T-helper 2 cell (primary cell): ENCODE measurements at regions not wholly inside any gene's neighbourhood (a gene's known extent, or its start where the extent isn't known, plus 50 kb on each side); places are given as distances from the start of the nearest gene placed in this dataset.

Experiments used
- DNase-seq, 5 experiments: peaks; one replicate each; pipeline versions ENCODE4 v3.0.0 to v3.0.0-alpha.2; 2012 to 2022

DNA sequence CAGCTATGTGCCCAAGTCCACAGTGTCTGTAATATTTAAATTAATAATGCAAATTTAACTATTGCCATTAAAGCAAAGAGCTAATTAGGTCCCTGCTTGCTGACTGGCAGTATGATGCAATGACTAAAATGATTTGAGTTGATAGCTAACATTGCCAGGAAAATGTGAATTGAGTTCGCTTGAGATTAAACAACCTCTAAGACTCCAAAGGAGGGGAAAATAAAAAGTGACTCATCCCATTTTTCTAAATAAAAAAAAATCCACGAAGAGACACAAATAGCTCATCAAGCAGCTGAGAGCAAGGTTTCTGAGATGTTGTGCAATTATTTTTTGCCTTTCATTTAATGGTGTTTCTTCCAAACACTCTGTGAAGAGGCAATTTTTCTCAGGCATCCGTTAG lies 413.0 kb downstream of the MTX2 start:
- no peak for DNase-seq

DNA sequence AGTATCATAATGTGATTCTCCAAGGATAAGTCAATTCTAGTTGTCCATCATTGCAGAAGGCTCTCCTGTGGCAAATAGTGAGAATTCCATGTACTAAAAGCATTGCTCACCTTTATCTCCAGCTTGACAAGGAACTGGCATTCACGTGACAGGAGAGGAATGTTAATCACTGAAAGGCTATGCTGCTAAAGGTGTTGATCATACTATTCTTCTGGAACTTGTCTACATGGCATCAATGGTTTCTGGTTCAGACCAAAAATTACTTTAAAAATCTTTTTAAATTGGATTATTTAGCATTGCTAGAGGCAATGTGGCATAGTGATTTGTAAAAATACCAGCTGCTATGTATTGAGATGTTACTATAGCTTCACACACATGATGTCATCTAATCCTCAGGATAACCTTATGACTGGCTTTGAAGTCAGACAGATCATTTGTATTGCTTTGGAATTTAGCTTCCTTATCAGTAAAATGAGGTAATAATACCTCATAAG lies 414.4 kb downstream of the MTX2 start:
- DNase-seq = no peak

DNA sequence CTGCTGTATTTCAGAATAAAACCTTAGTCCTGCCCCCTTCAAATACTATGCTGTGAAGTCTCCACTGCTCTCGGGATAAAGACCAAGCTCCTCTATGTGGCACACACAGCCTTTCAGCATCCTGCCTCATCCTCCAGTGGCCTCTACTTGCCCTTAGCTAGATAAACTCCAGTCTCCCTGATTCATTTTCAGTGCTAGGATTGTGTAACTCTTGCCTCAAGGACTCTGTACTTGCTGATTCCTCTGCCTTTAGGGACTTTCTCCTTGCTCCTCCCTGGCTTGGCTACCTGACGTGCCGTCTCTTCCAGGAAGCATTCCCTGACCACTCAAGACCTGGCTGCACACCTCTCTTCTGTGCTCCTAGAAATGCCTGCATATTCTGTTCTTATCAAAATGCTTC lies 416.7 kb downstream of the MTX2 start:
- no peak for DNase-seq

DNA sequence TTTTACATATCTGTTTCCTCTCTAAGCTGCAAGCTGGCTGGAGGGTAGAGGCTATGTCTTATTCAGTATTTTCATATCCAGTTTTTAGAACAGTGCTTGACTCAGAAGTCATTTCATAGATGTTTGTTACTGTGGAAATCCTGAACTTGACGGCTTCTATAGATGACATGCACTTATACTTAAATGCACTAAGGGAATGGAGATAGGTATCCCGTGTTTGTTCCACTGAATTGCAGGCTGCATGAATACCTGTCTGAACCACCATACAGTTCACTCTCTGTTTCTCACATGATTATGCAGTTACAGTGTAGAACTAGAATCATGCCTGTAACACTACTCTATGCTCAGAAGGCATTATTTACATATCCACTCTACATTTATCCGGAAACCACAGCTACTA lies 417.1 kb downstream of the MTX2 start:
- DNase-seq = no peak

DNA sequence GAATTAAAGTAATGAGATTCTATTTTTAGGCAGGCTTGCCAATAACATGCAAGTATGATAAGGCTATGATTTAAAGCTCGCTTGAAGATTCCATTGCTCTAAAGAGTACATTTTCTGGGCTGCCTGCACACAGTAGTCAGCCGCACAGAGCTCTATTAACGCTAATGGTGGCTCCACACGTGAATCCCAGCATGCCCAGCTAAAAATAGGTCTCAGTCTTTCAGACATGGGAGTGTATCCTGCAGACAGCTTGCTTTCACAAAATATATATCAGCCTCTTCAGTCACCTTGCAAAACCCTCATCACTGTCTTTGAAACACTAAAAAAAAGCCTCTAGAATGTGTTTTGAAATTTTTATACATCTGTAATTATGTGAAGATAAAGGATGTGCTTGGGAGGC lies 418.1 kb downstream of the MTX2 start:
- DNase-seq = no peak

DNA sequence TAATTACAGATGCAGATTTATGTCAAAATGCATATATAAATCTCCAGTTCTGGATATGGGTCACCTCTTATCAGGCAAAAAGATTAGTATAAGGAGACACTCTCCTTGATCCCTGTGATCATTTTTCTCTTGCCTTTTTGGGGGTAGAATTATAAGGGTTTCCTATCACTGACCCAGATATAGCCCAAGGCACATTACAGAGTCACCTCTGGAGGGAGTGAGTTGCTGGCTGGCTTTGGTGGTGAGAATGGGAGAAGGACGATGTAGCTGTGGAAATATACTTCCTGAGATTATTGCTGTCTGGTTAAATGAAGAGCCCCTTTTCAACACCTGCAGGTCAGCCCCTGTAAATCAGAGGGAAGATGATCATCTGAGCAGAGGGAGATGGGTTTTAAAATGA lies 418.7 kb downstream of the MTX2 start:
- DNase-seq = no peak

DNA sequence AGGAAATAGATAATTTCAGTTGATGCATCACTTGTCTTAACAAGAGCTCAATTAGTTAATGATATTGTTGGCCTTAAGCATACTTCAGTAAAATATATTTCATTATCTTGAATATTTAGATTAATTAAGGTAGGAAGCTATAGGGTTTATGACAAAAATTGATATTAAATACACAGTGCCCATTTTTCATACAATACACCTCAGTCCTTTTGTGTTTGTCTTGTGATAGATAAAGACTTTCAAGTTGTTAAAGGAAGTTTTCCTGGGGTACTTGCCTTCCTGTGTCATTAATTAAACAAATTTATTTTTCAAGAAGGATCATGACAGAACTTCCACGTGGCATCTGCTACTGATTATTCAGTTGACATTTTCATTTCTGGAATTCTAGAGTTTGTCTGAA lies 420.5 kb downstream of the MTX2 start:
- no peak for DNase-seq

DNA sequence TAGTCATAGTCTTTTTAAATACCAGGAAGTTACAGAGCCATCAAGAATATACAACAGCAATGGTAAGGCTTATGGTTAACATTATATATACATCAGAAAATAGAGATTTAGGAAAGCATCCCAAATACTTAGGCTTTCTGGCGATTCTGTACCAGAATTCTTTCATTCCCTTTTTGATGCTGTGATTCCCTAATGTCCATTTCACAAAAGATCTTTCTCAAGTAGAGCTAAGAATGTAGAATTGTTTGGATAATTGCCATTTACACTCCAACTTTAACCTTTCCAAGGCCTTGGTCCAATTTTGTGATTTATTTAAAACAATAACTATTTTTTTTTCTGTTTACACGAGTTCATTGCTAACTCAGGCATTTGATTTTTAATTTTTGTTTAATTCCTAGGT lies 422.2 kb downstream of the MTX2 start:
- no peak for DNase-seq

DNA sequence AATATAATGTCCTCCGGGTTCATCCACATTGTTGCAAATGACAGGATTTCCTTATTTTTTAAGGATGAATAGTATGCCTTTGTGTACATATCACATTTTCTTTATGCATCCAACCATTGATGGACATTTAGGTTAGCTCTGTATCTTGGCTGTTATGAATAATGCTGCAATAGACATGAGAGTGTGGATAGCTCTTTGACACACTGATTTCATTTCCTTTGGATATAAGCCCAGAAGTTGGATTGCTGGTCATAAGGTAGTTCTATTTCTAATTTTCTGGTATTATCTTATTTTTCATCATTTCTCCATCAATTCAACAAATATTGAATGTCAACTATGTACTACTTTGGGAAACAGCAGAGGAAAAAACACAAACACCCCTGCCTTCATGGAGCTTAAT lies 423.3 kb downstream of the MTX2 start:
- DNase-seq = no peak

DNA sequence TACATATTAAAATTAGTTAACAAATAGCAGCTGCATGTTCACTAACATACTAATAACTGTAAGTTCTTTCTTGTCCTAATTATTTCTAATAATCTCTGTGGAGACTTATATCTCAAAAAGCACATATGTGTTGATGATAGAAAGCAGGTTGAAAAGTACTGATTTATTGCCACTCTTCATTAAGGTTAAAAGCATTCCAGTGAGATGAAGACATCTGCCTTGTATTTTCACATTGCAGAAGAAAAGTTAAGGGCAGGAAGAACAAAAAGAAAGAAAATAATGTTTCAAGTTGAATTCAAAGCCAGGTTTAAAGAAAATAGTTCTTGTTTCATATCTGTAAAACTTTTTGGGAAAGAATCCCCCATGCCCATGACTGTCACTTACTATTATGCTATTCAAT lies 429.9 kb downstream of the MTX2 start:
- no peak for DNase-seq

DNA sequence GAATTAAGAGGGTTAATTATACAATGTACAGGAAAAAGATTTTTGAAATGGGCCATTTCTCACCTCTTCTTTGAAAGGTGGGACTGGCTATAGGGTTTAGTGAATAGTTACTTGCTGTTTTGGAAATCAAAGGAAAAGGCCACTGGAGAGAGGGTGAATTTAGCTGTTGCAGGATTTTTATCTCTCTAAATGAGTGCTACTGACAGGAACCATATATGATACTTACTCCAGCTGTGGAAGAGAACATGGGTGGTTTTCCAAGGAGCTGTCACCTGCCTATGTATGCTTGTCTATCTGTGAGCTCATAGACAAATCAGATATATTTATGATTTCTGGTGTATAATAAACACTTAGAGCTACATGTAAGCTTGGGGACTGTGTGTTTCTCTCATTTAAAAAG lies 430.4 kb downstream of the MTX2 start:
- no peak for DNase-seq

DNA sequence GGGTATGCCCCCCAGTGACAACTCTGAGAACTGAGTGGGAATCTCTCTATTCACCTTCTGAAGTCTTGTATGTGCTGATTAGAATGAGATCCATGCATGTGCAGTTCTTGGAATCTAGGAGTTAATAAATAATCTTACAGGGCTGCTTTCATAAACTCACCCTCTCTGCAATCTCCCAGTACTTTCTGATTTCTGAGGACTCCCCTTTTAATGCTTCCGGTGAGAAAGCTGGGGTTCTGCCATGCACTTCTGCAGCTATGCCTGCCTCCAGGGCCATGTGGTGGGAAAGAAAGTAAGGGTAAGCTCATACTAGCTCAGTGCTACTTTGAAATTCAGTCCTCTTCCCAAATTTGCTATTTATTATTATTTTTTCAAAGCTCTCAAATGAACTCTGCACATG lies 432.9 kb downstream of the MTX2 start:
- DNase-seq = no peak

DNA sequence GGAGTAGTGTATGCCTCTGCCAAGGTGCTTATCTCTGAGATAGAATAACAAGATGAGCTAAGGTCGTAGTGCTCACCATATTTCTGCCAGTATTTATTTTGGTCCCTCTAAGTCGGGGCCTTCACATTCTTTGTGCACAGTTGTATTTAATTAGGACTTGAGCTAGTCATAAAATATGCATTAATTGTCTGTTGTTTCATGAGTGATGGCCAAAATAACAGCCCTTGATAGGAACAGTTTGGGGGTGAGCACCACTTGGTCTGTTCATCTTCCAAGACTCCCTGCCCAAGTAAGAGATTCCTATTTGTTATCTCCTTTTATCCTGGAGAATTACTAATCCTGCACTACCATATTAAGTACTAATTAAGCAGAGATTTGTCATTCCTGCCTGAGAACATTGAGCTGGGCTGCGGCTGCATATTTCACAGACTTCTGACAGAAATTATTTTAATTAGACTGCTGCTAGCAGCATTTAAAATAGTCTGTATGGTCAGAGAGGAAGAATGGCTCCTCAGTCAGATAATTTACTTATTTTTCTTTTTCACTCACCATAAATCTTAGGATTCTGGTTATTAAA lies 435.1 kb downstream of the MTX2 start:
- DNase-seq = no peak

DNA sequence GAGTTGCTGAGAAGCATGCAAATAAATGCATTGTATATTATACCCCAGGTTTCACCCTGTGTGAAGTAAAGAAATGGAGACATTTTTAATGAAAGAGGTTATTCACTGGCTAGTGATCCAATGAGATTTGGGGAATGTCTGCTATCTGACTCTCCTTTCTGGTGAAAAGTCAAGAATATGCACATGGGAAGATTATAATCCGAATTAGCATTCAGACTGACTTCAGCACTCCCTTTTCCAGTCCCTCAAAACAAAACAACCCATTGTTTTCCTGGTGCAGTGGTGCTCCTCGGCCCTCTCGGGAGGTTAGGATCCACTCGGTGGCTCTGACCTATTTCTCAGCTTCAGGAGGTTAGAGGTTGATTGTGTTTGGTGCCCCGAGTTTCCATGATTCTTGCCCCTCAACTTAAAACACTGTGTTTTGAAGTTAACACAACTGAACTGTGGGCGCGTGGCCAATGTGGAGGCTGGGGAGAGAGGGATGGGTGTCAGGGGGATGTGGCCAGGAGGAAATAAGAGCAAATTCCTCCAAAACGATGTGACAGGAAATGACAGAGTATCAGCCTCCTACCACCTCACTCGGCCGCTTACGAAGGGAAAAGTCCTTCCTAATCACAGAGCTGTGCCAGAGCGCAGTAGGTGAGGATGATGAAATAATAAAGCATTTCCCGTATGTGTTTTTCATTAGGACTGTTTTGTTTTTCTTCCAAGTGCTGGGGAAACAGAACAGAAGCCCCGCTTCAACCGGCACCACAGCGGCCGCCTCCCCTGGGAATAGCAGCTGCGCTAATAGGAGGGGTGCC lies 440.1 kb downstream of the MTX2 start:
- DNase-seq = no peak

DNA sequence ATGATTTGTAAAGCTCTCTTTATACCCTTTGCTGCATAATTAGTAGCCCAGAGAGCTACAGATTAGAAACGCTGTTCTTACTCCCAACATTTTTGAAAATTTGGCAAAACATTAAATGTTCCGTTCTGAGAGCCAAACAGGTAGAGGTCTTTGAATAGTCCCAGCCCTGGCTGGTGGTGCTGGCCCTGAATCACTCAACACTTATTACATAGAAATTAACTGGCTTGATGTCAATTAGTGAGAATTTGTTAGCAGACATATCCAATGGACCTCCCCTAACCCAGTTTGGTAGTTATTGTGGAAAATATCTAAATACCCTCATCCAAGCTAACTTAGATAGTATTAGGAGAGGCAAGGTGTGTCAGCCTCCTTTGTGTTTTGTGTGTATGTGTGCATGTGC lies 440.7 kb downstream of the MTX2 start:
- no peak for DNase-seq

DNA sequence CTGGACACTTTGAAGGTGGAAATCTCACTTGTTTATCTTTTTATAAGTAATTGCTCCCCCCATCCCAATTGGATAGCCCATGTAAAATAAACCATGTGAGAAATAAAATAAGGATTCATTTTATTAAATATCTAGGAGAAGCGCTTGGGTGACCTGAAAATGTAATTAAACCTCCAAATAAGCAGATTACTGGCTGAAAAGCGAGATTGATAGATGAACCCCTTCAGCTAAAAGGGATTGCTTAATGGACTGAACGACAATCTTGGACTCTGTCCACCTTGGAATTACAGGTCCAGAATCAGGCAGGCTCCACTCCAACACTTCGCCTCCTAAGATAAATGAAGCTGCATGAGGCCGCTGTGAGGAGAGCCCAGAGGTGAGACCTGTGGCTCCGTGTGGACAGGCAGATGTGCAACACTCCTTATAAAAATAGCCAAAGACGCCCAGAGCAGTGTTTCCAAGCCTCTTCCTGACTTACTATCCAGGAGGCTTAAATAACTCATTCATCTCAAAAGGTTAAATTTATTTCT lies 441.5 kb downstream of the MTX2 start:
- DNase-seq = no peak

DNA sequence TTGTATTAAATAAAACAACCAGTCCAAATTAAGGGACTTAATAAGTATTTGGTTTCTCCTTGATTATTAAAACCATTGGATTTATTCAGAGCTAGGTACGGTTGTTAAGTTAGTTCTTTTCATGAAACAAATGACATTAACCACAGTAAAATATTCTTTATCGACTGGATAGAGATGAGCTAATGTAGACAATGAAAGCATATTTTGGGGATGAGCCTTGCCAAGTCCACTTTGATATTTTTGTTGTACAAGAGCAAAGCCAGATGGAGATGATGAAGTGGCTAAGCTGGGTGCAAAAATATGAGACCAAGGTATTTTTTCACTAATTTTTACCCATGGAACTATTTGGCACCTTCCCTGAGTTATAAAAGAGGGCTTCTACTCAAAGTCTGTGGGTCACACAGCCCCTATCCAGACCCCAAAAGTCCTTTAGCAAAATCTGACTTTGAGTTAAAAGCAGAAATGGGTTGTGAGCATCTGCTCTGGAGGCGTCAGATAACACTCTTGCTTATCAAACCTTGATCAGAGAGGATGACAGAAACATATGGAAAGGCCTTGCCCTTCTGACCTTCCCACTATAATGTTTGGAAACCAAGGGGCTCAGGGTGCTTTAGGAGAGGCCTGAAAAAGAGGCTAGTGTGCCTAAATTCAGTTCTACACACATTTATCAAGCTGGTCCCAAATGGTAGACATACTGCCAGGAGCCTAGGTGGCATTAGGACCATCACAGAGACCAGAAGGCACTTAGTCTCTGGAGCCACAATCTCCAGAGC lies 456.8 kb downstream of the MTX2 start:
- DNase-seq = no peak

DNA sequence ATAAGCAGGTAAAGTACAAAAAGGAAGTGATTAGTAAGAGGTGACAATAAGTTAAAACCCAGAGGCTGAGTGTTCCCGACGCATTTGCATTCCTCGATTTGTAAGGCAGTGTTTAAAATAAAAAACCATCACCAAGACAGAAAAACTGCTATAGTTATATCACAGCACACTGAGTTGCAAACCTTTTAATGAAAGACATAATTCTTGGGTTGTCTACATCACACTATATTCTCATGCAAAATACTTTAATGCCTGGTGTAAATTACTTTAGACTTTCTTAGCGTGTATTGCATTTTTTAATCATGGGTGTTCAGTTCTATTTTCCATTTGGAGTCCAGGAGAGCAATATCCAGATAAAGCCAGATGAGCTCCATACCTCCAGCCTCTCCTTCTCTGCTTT lies 458.5 kb downstream of the MTX2 start:
- DNase-seq = no peak

DNA sequence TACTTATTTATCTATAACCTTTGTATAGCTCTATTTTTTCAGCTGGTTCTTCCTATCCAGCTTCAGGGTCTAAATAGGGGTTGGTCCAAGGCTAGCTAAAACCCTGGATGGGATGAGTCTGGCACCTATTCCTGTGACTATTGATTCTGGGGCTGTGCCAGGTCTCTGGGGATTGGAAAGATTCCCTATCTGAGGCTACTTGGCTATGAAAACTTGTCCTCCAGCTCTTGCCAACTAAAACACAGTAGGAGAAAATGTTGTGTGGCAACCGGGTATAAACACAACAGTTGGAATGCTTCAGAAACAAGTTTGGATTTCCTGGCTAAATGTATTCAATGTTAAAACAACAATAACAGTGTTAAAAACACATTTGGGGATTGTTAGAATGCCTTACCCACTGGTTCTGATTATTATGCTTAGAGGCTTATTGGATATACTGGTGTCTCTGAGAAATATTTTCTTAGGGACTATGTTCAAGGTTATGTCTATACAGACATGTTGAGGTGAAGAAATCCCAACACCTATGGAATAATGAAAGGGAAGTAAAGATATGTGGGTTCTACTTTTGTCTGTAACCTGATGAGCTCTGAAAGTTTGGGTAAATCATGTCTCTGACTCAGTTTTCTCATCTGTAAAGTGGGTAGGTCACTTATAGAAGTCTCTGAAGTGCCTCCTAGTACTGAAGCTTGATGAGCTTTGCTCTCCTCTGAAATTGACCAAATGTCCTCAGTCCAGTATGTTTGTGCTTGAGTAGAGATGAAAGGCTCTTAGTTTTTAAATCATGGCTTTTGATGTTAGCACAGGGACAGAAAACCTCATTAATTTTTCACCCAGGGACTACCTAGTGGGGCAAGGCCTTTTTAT lies 460.7 kb downstream of the MTX2 start:
- DNase-seq = no peak

DNA sequence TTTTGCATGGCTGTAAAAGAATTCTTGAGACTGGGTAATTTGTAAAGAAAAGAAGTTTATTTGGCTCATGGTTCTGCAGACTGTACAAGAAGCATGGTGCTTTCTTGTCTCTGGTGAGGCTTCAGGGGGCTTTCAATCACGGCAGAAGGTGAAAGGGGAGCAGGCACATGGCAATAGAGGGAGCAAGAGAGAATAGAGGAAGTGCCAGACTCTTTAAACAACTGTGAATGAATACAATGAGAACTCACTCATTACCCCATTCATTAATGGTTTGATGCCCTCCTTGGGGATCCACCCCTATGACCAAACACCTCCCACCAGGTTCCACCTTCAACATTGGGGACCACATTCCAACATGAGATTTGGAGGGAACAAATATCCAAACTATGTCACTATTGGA lies 463.5 kb downstream of the MTX2 start:
- DNase-seq = no peak

DNA sequence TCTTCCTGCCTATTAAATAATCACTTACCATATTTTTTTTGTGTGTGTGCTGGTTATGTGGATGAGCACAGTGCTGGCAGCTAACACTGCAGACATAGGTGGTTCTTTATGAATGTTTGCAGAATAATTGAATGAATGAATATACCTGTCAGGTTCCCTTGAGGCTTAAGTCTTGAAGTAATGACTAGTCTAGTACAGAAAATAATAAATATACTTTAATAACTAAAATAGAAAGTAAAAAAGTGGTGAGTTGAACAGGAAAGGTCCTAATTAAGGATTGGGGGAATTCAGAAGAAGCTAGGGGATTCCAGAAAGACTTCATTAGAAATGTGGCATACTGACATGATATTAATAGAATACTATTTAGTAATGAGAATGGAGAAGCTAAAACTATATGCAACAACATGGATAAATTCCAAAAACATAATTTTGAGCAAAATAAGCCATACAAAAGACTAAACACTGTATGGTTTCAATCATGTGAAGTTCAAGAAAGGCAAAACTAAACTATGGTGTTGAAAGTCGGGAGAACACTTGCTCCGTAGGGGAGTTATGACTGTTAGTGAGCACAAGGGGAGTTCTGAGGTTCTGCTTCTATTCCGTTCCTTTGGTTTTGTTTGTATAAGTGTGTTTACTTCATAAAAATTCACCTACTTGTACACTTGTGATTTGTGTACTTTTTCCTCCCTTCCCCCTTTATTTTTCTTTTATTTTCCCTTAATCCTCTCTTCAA lies 464.6 kb downstream of the MTX2 start:
- DNase-seq = no peak

DNA sequence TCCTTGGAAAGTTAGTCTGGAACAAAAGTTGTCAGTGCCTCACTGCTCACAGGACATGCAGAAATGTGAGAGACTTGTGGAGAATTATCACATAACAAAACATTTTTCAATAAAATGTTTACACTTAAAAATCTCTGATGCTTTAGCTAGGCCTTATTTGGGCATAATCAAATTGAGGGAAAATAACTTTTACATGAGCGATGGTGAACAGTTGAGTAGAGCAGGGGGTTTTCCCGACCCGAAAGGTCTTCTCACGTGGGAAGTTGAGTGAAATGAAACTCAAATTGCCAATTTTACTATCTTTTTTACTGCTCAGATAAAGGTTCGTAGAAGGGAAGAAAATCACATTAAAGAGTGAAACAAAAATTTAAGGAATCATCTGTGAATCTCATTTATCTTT lies 465.6 kb downstream of the MTX2 start:
- no peak for DNase-seq
